Neural progenitor cell (in vitro differentiated cells): ENCODE measurements at regions not wholly inside any gene's neighbourhood (a gene's known extent, or its start where the extent isn't known, plus 50 kb on each side); places are given as distances from the start of the nearest gene placed in this dataset.

Experiments
- DNase-seq: peaks from one replicate; pipeline ENCODE4 v3.0.0-alpha.2; 2016; ENCODE audit warnings: low spot score
- H2AFZ ChIP-seq: fragments of 200-600 bp; sonication (generic); replicated peaks from 2 replicates; pipeline ENCODE4 v1.6.1; 2016; ENCODE audit warnings: antibody characterized with exemption
- H3F3A ChIP-seq: fragments of 200-600 bp; sonication (generic); 2 replicates; pipeline ENCODE4 v1.6.1; 2016; ENCODE audit warnings: antibody characterized with exemption, low read depth
- H3K27ac ChIP-seq: fragments of 200-600 bp; sonication (generic); 2 replicates; pipeline ENCODE4 v1.5.1; 2016; ENCODE audit warnings: mild to moderate bottlenecking
- H3K27me3 ChIP-seq: fragments of 200-600 bp; sonication (generic); 2 replicates; pipeline ENCODE4 v1.6.1; 2016; ENCODE audit warnings: mild to moderate bottlenecking, moderate library complexity
- H3K36me3 ChIP-seq: fragments of 200-600 bp; sonication (generic); 2 replicates; pipeline ENCODE4 v1.5.1; 2016
- H3K4me1 ChIP-seq: fragments of 200-600 bp; sonication (generic); 2 replicates; pipeline ENCODE4 v1.6.1; 2016; ENCODE audit warnings: mixed run types
- H3K4me2 ChIP-seq: fragments of 200-600 bp; sonication (generic); 2 replicates; pipeline ENCODE4 v1.6.1; 2016
- H3K4me3 ChIP-seq: fragments of 200-600 bp; sonication (generic); 2 replicates; pipeline ENCODE4 v1.5.1; 2016
- H3K79me2 ChIP-seq: fragments of 200-600 bp; sonication (generic); 2 replicates; pipeline ENCODE4 v1.6.1; 2016; ENCODE audit warnings: low read depth
- H3K9ac ChIP-seq: fragments of 200-600 bp; sonication (generic); 2 replicates; pipeline ENCODE4 v1.6.1; 2016
- H3K9me3 ChIP-seq: fragments of 200-600 bp; sonication (generic); 2 replicates; pipeline ENCODE4 v1.5.1; 2016; ENCODE audit warnings: low read depth
- H4K20me1 ChIP-seq: fragments of 200-600 bp; sonication (generic); 2 replicates; pipeline ENCODE4 v1.6.1; 2016; ENCODE audit warnings: low read depth
- H3K27ac Mint-ChIP-seq: 3 replicates; pipeline ENCODE4 v1.8.0; 2021; ENCODE audit warnings: mixed read lengths
- H3K27me3 Mint-ChIP-seq: 2 replicates; pipeline ENCODE4 v1.8.0; 2022; ENCODE audit warnings: low read depth, mild to moderate bottlenecking, inconsistent platforms, moderate library complexity, mixed read lengths; ENCODE audit not compliant: insufficient read depth
- H3K36me3 Mint-ChIP-seq: 3 replicates; pipeline ENCODE4 v1.8.0; 2021; ENCODE audit warnings: mixed read lengths
- H3K4me1 Mint-ChIP-seq: 3 replicates; pipeline ENCODE4 v1.8.0; 2021; ENCODE audit warnings: mixed read lengths
- H3K4me3 Mint-ChIP-seq: 3 replicates; pipeline ENCODE4 v1.8.0; 2021; ENCODE audit warnings: mild to moderate bottlenecking, moderate library complexity, mixed read lengths
- H3K9me3 Mint-ChIP-seq: 3 replicates; pipeline ENCODE4 v1.8.0; 2020; ENCODE audit warnings: mixed read lengths
- CTCF ChIP-seq: fragments of 200-600 bp; sonication (generic); IDR thresholded peaks from 2 replicates; pipeline ENCODE4 v1.5.1; 2017; ENCODE audit warnings: antibody characterized with exemption, mild to moderate bottlenecking
- EZH2 ChIP-seq: fragments of 200-600 bp; sonication (generic); IDR thresholded peaks from 2 replicates; pipeline ENCODE4 v1.6.1; 2017; ENCODE audit warnings: antibody characterized with exemption, mild to moderate bottlenecking, moderate library complexity
- EZH2phosphoT487 ChIP-seq: fragments of 200-600 bp; sonication (generic); IDR thresholded peaks from 2 replicates; pipeline ENCODE4 v1.6.1; 2017; ENCODE audit warnings: antibody characterized with exemption

GRCh38 chr3:102024270-102024904 lies 175.1 kb downstream of the NFKBIZ start:
- Histone ChIP-seq H3K4me2 (no peak overlapping the region), H3F3A (no peaks in the 10 kb centered on the region), H3K9ac (no peak overlapping the region), H3K9me3 (no peaks in the 10 kb centered on the region), H3K79me2 (no peaks in the 10 kb centered on the region), H3K36me3 (no peaks in the 10 kb centered on the region), H3K4me3 (no peak overlapping the region), H3K4me1 (no peaks in the 10 kb centered on the region), H3K27ac (no peak overlapping the region), H4K20me1 (no peaks in the 10 kb centered on the region), H3K27me3 (no peaks in the 10 kb centered on the region), H2AFZ (no peak overlapping the region)
- Mint-ChIP-seq H3K27me3 (no peaks in the 10 kb centered on the region), H3K36me3 (no peaks in the 10 kb centered on the region), H3K4me1 (no peaks in the 10 kb centered on the region), H3K4me3 (no peak overlapping the region), H3K9me3 (no peaks in the 10 kb centered on the region), H3K27ac (no peak overlapping the region)
- TF ChIP-seq EZH2 = no peak
- no peak for TF ChIP-seq CTCF
- no peak for TF ChIP-seq EZH2phosphoT487
- no peak for DNase-seq

GRCh38 chr3:102025606-102026270 lies 176.4 kb downstream of the NFKBIZ start:
- no peak overlapping the region for H3K9ac ChIP-seq
- Mint-ChIP-seq H3K36me3 (no peaks in the 10 kb centered on the region), H3K27ac (no peak overlapping the region), H3K4me3 (no peak overlapping the region), H3K4me1 (no peaks in the 10 kb centered on the region), H3K9me3 (no peaks in the 10 kb centered on the region), H3K27me3 (no peaks in the 10 kb centered on the region)
- H3F3A ChIP-seq = no peaks in the 10 kb centered on the region
- no peaks in the 10 kb centered on the region for H3K9me3 ChIP-seq
- no peaks in the 10 kb centered on the region for H4K20me1 ChIP-seq
- H3K79me2 ChIP-seq = no peaks in the 10 kb centered on the region
- no peak overlapping the region for H3K4me2 ChIP-seq
- H3K27ac ChIP-seq = no peak overlapping the region
- TF ChIP-seq EZH2phosphoT487 (no peak), EZH2 (no peak), CTCF (no peak)
- no peaks in the 10 kb centered on the region for H3K27me3 ChIP-seq
- no peaks in the 10 kb centered on the region for H3K4me1 ChIP-seq
- H3K4me3 ChIP-seq = no peak overlapping the region
- H2AFZ ChIP-seq = no peak overlapping the region
- no peak for DNase-seq
- H3K36me3 ChIP-seq = no peaks in the 10 kb centered on the region

- Histone ChIP-seq H3K36me3 (no peaks in the 10 kb centered on the region), H3K4me3 (no peak overlapping the region), H3K4me2 (no peak overlapping the region), H2AFZ (no peak overlapping the region), H4K20me1 (no peaks in the 10 kb centered on the region), H3K27me3 (no peaks in the 10 kb centered on the region), H3K9ac (no peak overlapping the region), H3K27ac (no peak overlapping the region), H3K79me2 (no peaks in the 10 kb centered on the region), H3K4me1 (no peaks in the 10 kb centered on the region), H3K9me3 (no peaks in the 10 kb centered on the region), H3F3A (no peaks in the 10 kb centered on the region)
- DNase-seq = no peak
- Mint-ChIP-seq H3K36me3 (no peaks in the 10 kb centered on the region), H3K4me3 (no peak overlapping the region), H3K27ac (no peak overlapping the region), H3K27me3 (no peaks in the 10 kb centered on the region), H3K9me3 (no peaks in the 10 kb centered on the region), H3K4me1 (no peaks in the 10 kb centered on the region)
- TF ChIP-seq EZH2 (no peak), CTCF (no peak), EZH2phosphoT487 (no peak)
Measured at GRCh38 chr3:102026656-102027055, 177.3 kb downstream of the NFKBIZ start.
